Stimulated activated CD4-positive, alpha-beta T cell treated with anti-CD3 and anti-CD28 coated beads, Interleukin-4, amount 100 ng/mL, for 1 hour (primary cell): ENCODE measurements at regions not wholly inside any gene's neighbourhood (a gene's known extent, or its start where the extent isn't known, plus 50 kb on each side); places are given as distances from the start of the nearest gene placed in this dataset.
"Not testable (repeated sequence)": the region's sequence is repeated elsewhere in the genome, so short reads cannot be mapped to it uniquely, and the experiment has no call there.

Experiments
- DNase-seq: peaks from one replicate; pipeline ENCODE4 v3.0.0-alpha.2; 2020

DNA sequence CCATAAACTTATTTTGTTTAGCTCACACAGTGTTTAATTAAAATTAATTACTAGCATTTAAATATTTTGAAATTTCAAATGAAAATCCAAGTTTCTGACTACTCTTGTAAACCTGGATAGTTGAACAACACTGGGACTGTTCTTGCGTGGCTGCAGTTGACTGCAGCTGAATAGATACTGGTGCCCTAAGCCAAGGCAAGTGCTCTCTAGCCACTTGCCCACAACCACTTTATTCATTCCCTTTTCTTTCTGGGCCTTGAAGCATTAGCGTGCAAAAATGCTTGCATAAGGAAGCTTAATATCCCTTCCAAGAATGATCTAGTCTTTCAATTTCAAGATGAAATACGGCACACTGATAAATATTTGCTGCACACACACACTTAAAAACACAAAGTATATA, 676.0 kb upstream of the MARCKS start:
- DNase-seq = no peak

DNA sequence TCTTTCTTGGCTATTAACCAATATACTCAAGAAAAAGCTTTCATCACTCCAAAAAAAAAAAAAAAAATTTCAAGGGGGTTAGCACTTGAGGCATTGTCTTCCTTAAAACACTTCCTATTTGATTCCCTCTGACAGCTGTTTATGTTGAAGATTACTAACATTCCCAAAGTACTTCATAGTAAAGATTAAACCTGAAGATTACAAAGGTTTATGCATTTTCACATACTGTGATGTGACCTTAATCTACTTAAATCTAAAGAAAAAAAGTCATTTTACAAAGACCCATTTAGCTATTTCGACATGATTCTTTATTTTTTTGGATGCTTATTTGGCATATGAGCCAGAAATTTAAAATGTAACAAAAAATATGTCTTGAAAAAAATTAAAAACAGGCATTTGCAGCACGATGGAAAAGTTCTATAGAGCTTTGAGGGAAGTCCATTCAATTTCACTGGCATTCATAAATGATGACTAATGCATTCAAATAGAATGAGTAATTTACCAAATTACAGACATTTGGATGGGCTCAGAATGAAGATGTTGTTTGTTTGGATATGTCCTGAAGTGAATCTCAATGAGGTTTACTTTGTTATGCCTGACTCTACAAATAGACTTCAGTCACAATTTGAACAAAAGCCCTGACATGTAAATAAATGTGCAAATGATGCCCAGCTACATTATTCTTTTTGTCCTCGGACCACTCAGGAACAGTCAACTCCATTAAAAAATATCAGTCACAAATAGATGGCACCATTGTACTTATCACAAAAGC, 674.6 kb upstream of the MARCKS start:
- DNase-seq = no peak

DNA sequence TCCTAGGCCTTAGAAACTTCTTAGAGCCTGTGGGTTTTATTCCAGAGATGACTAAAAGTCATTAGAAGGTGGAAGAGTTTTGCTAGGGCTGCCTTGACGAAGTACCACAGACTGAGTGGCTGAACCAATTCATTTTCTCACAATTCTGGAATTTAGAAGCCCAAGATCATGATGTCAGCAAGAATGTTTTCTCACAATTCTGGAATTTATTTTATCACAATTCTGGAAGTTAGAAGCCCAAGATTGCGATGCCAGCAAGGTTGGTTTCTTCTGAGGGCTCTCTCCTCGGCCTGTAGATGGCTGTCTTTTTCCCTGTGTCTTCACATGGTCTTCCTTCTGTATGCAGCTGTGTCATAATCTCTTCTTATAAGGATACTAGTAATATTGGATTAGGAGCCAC, 672.9 kb upstream of the MARCKS start:
- DNase-seq = no peak

DNA sequence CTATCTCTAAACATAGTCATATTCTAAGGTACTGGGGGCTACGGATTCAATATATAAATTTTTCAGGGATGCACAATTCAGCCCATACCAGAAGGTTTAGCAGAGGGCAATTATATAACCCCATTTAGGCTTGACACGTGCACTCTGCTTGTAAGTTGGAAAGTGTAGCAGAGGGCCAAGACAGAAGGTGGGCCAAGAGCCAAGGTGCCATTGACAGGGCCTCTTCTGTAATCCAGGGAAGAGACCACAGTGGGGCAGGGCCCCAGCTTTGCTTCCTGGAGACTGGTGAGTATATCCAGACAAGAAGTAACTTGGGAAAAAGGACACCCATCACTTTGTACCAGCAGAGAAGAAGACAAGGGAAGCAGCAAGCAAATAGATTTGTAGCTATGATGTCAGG, 672.4 kb upstream of the MARCKS start:
- DNase-seq = no peak

DNA sequence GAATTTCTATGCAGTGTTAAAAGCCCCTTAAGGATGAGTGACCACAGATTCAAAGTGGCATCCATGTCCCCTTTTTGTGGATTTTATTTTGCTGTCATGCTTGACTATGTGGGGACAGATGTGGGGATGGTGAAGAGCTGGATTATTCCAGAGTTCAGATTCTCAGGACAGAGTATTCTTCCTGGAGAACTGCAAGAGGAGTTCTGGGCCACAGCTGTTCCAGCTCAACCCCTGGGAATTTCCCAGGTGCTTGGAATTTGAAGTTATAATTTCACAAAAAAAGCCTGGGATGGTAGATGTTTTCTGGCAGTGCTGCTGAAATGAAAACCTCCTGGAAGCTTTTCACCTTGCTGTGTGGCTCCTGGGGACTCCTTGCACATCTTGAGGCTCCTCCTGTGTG, 671.8 kb upstream of the MARCKS start:
- no peak for DNase-seq

DNA sequence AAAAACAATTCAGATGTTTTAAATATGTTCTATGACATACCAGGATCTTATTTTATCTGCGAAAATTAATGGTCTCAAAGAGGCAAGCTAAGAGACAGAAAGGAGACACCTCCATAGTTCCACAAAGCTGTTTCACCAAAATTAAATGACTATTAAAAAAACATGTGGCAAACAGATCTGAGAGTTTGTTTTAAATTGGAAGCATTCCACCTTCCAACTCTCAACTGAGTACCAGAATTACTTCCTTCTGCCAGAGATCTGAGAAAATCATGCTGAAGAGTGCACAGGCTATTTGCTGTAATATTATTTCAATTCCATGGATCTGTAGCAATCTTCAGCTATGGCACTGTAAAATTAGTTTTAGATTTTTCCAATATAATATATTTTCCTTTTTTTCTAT, 669.5 kb upstream of the MARCKS start:
- DNase-seq = no peak

DNA sequence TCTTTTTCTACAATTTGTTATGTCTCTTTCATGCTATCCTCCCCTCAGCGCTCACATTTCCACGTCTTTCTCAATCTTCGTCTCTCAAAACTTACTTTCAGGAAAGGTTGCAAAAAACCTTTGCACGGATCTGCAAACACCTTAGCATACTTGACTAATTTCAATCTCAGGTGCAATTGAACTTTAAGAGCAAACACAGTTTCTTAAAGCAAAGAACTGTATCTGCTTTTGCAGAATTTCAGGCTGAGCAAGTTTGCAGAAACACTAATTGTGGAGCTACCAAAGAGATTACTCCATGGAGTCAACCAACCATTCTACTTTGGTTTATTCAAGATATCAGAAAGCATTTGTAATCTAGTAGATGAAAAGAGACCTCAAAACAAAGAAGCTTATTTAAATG, 668.2 kb upstream of the MARCKS start:
- DNase-seq = no peak

DNA sequence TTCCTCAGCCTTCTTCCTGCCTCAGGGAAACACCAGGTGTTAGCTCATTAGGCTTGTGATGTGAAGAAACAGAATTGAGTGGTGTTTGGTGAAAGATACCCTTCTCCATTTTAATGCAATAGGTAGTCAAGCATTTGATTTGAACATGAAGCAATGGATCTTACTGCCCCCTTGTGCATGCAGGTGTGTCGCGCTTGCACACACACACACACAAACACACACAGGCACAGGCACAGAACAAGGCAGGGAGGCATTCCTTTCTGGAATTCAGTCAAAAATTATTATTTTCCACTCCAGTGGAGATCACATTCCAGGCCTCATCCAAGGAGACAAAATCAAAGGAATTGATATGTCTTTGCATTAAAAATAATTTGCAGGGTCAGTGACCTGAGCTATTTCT, 667.0 kb upstream of the MARCKS start:
- no peak for DNase-seq

DNA sequence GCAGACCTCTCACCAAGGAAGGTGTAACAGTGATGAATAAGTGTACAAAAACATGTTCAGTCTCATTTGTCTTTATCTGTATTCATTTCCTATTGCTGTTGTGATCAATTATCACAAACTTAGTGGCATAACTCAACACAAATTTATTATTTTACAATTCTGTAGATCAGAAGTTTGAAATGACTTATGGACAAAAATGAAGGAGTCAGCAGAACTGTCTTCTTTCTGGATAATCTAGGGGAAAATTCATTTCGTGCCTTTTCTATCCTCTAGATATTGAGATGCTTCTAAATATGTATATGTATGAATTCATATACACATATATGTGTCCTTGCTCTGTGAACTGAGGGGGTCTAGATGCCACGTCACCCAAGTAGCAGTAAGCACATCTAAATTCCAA, 663.1 kb upstream of the MARCKS start:
- DNase-seq = no peak

DNA sequence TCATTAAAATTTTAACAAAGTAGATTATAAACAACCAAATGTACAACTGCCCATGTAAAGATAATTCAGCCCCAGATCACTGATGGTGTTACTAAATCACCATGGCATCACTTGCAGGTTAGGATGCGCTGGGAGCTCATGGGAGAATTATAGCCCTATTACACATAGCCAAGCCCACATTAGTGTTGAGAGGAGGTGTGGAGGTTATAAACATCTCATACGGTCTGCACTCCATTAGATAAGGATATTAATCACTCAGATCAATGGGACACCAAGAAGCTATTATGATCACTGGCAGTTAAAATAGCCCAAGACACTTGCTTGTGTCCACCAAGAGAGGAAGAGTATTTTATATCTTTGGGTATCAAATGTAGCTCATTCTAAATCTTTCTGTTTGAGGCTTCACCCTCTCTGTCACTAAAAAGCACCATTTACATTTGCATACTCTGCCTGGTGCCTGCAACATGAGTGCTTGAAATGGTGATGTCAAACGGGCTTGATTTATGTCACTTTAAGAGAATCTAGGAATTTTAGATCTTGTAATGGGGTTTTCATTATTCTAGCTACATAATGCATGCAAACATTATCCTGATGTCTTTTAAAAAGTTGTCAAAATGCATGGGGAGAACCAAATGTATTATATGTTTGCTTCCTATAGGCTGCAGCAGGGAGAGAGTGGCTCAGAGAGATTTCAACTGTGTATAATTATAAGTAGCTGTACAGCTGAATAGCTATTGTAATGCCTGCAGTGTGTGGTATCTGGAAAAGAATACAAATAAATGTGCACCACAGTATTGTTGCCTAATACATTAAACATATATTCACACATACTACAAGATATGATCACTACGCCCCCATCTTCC, 654.1 kb upstream of the MARCKS start:
- no peak for DNase-seq

DNA sequence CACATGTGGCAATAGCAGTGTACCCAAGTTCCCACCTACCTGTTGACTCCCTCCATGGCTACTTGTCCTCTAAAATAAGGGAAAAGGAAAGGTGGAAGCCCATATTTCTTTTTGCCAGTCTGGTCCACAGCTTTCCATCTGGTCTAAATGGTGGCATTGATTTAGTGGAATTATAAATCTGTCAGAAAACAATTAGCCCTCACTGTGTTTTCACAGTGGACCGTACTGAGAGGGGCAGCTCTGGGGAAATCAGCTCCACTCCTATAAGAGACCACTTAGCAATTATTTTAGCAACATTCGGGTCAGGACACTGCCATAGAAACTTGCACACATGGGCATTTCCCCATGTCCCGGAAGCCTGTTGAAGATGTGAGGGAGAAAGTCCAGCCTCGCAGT, 653.4 kb upstream of the MARCKS start:
- DNase-seq = no peak

DNA sequence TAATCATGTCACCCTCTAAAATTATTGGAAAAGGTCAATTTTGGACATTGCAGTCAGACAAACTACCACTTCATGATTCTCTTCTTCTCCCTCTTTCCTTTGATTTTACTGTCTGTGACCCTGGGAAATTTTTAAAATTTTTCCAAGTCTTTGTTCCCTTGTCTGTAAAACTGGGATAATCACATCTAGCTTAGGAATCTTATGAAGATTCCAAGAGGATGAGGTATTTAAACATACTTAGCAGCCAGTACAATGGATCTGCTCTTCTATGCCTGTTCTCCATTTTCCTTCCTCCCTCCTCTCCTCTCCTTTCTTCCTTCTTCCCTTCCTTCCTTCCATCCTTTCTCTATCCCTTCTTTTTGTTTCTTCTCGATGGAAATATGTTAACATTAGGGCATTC, 651.6 kb upstream of the MARCKS start:
- DNase-seq = no peak

DNA sequence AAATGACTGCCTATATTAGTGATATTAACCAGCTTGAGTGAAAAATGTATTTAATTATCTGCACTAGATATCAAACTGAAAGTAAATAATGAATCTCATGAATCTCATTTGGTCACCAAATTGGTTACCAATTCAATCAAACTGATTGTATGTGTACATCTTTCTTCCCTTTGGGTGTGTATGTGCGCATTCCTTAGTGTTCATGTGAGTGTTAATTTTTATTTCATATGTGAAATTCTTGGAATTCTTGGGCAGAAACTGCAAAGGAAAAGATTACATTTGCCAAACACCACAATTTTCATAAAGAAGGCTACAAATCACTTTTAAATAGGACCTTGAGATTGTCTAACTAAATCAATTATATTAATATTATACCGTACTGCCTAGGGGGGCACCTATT, 648.4 kb upstream of the MARCKS start:
- no peak for DNase-seq

DNA sequence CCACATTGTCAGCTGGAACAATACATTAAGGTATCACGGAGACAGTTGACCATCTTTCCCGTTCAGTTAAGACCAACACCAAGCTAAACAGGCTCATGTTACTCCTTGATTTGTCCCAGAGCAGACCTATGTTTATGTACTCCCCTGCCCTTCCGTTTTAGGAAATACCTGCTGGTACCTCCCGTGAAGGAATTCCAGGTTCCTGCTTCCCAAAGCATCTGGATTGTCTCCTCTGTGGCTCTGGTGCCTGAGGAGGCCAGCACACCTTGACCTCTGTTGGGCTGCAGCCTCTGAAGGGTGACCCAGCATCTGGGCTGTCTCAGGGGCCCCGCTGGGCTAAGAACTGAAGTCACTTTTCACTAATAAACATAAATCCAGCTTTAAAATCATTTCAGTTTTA, 647.8 kb upstream of the MARCKS start:
- DNase-seq = no peak

DNA sequence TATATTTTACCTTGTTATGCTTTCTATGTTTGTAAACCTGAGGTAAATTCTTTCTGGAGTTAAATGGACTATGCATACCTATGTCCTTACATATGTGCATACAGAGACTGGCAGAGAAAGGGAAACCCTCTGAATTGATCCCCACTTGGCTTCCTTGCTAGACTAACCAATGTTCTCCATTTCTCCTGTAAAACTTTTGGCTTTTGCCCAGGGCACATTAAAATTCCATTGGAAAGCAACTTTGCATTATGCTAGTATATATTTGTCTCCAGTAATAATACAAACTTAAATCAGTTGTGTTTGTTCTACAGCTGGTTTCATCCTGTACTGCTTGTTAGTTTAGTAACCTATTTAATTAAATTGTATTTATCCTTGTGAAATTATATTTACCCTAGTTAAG, 646.0 kb upstream of the MARCKS start:
- DNase-seq = no peak

DNA sequence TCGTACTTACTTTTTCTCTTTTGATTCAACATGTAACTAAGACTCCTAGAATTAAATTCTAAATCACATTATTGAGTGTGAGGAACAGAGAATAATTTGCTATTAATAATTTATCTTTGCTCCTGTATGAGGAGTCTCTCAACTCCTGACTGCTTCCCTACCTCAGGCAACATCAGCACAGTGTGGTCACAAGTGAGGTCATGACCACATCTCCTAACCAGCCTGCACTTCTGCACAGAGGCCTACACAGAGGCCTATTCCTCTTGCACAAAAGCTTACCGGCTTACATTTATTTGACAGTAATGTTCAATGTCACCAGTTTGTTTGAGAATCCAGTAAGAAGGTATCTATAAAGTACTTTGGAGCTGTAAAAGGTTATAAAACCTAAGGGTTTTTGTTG, 637.4 kb upstream of the MARCKS start:
- DNase-seq = no peak

DNA sequence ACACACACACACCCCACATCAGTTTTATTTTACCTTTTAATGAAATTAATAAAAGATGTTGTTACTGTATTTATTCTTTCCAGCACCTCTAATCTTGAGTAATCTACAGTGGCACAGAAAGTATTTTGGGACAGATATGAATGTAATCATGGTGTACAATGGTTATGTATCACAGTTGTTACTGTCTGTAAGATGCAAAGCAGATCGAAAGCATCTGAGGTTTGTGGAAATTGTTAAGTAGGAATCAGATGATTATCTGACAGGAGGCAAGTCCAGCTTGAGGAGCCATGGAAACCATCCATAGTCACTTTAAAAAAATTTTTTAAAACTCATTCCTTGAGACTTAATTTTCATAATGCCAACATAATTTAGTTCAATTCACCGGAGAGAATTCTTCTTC, 636.3 kb upstream of the MARCKS start:
- DNase-seq = no peak

DNA sequence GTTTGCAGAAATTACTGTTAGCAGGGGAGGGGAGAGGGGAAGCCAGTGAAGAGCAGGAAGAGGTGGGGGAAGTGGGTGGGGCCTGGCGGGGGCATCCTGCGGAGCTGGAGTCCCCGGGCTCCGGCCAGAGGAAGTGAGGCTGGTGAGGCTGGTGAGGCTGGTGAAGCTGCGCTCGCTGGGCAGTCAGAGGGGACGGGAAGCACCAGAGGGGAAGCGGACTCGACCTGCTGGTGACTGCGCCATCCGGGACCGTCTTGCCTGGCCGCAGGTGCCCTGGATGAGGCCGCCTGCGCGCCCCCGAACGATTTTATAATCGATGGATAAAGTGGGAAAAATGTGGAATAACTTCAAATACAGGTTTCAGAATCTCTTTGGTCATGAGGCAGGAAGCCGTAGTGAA, 635.3 kb upstream of the MARCKS start:
- DNase-seq = no peak

DNA sequence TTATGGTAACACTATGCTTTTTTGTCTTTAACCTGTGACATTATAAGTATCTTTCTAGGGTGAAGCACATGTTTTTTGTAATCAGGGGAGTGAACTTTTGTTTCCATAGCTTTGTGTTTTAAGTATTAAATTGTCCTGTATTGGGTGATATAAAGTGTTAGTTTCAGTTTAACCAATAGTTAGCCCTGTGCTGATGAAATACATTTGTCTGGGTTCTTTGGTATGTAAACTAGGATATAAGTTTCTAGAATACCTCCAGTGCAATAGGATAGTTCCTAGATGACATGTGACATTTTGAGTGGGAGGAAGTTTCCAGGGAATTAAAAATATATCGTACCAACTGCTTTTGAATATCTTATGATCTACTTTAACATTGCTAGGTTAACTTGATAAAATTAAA, 611.0 kb upstream of the MARCKS start:
- no peak for DNase-seq

DNA sequence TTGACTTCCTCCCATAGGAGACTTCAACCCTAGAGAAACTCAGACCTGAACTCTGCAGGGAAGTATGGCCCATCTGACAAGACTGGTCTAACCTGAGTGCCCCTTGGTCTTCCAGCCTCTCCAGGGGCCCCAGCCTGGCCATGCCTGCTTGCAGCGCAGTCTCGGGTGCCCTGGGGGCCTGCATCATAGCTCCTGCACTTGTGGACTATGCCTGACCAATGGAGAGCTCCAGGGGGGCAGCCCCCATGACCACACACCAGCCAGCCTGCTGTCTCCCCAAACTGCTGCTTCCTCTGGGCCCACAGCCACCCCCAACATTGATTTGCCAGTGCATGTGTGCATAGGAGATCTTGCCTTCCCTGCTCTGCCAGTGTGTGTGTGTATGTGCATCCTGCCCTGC, 608.6 kb upstream of the MARCKS start:
- DNase-seq = no peak

DNA sequence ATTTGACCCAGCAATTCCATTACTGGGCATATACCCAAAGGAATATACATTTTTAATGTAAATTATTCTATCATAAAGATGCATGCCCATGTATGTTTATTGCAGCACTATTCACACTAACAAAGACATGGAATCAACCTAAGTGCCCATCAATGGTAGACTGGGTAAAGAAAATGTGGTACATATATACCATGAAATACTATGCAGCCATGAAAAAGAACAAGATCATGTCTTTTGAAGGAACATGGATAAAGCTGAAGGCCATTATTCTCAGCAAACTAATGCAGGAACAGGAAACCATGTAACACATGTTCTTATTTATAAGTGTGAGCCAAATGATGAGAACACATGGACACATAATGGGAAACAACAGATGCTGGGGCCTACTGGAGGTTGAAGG, 603.0 kb upstream of the MARCKS start:
- not testable (repeated sequence) for DNase-seq

DNA sequence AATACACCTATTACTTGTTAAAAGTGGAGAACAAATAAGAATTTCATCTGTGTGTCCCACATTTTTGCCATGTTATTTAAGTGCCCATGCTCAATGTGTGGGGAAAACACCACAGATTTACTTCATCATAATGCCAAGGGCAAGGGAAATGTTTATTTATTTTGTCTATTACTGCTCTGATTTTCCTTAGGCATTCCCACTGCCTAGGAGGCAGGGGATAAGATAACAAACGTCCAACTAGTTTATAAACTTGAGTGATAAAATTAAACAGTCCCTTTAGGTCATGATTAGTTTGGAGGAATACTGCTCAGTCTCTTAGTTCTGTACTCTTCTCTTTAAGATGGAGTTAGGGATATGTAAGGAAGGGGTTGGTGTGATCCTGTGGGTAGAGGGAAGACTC, 598.4 kb upstream of the MARCKS start:
- DNase-seq = no peak

DNA sequence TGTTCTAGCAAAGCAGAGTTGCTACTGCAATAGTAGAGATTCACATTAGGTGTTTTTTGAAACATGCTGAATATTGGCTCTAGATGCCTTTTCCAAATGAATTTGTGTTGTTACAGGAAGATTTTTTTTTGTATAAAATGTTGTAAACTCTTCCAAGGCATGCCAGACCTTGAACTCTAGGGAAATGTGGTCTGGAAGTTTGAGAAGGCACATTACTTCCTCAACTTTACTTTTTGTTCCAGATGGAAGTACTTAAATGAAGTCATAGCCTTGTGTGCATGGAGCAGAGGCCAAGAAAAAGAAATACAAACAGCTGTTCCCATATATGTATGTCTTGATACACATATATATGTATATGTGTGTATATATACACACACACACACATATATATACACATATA, 585.7 kb upstream of the MARCKS start:
- DNase-seq = no peak

DNA sequence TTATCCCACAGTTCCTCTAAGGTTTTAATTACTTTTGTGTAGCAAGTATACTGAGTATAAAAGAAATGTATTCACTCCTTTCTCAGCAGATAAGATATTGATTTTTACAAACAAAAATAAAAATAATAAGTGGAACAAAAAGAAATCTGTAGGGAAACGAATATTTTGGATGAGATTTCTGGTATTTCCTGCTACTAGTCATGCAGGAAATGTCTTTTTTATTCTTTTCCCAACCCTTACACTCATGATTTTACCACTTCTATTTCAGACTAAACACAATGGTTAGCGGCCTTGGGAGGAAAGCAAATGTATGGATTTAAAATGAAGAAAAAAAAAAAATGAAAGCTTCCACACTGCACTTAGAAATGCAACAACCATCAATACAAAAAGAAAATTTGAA, 580.5 kb upstream of the MARCKS start:
- no peak for DNase-seq

DNA sequence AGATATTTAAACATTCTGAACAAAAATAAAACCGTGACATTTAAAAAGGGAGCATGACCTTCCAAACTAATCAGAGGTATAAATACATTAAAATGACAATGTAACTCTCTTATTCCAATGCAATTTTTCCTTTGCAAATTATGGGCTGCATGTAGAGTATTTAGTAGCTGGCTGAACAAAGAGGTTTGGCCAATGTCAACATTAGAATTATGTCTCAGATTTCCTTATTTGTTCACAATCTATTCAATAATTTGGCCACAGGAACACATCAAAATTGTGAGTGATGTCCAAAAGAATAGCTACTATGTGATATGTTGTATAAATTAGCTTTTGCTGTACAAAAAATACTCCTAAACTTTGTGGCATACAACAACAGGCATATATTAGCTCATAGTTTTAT, 580.0 kb upstream of the MARCKS start:
- no peak for DNase-seq
